GM21723 (cell line): ENCODE measurements at regions not wholly inside any gene's neighbourhood (a gene's known extent, or its start where the extent isn't known, plus 50 kb on each side); places are given as distances from the start of the nearest gene placed in this dataset.

Experiments
- ATAC-seq: cut with Tn5 transposase; IDR thresholded peaks from one replicate; pipeline ENCODE4 v1.9.1; 2021; ENCODE audit warnings: mild to moderate bottlenecking, moderate library complexity; ENCODE audit not compliant: unreplicated experiment

GRCh38 chr4:108236264-108236663 is 67.5 kb upstream of the LEF1 start:
- ATAC-seq, result no peak

GRCh38 chr4:108227923-108228322 is 59.2 kb upstream of the LEF1 start:
- ATAC-seq, result no peak

- ATAC-seq, result no peak
Observed at GRCh38 chr4:108224611-108225053, 55.9 kb upstream of the LEF1 start.

- no peak for ATAC-seq
Observed at GRCh38 chr4:108223313-108223712, 54.6 kb upstream of the LEF1 start.

GRCh38 chr4:108219998-108220397 is 51.3 kb upstream of the LEF1 start:
- no peak for ATAC-seq
